Osteoblast (primary cell): ENCODE measurements at regions not wholly inside any gene's neighbourhood (a gene's known extent, or its start where the extent isn't known, plus 50 kb on each side); places are given as distances from the start of the nearest gene placed in this dataset.

ENCODE experiments used
- DNase-seq: peaks from one replicate; pipeline ENCODE4 v3.0.0; 2011; ENCODE audit warnings: low spot score, mixed read lengths; ENCODE audit not compliant: insufficient read length; ENCODE audit errors: missing footprints
- H2AFZ ChIP-seq: 2 replicates; pipeline ENCODE4 v1.6.0; 2011; ENCODE audit warnings: mild to moderate bottlenecking, low read length
- H3K27ac ChIP-seq: 2 replicates; pipeline ENCODE4 v1.5.1; 2011; ENCODE audit warnings: mild to moderate bottlenecking, low read depth, low read length, moderate library complexity
- H3K27me3 ChIP-seq: 2 replicates; pipeline ENCODE4 v1.6.0; 2012; ENCODE audit warnings: mild to moderate bottlenecking, control low read depth, inconsistent platforms, low read length, moderate library complexity; ENCODE audit not compliant: insufficient read depth
- H3K36me3 ChIP-seq: 2 replicates; pipeline ENCODE4 v1.5.1; 2011; ENCODE audit warnings: mild to moderate bottlenecking, low read length, control low read depth, moderate library complexity; ENCODE audit not compliant: insufficient read depth
- H3K4me1 ChIP-seq: 2 replicates; pipeline ENCODE4 v1.5.1; 2011; ENCODE audit warnings: mild to moderate bottlenecking, low read length, control low read depth, moderate library complexity; ENCODE audit not compliant: insufficient read depth
- H3K4me2 ChIP-seq: 2 replicates; pipeline ENCODE4 v1.6.0; 2011; ENCODE audit warnings: mild to moderate bottlenecking, low read length; ENCODE audit not compliant: insufficient read depth
- H3K4me3 ChIP-seq: fragments of 200-600 bp; sonication (generic); 3 replicates; pipeline ENCODE4 v1.5.1; 2012; ENCODE audit warnings: mild to moderate bottlenecking, low read length, inconsistent platforms; ENCODE audit not compliant: insufficient read depth
- H3K79me2 ChIP-seq: 2 replicates; pipeline ENCODE4 v1.6.0; 2012; ENCODE audit warnings: mild to moderate bottlenecking, low read length, control low read depth, inconsistent platforms; ENCODE audit not compliant: insufficient read depth
- H3K9me3 ChIP-seq: 2 replicates; pipeline ENCODE4 v1.5.1; 2011; ENCODE audit warnings: low read depth, low read length, control low read depth
- H4K20me1 ChIP-seq: 2 replicates; pipeline ENCODE4 v1.6.0; 2012; ENCODE audit warnings: mild to moderate bottlenecking, low read length, control low read depth; ENCODE audit not compliant: insufficient read depth
- TF ChIP-seq, protein P1 (sequence below): IDR thresholded peaks from 2 replicates; pipeline ENCODE4 v1.5.1; 2011; ENCODE audit warnings: mild to moderate bottlenecking, low read depth, low read length, moderate library complexity; ENCODE audit errors: extremely low read depth

DNA sequence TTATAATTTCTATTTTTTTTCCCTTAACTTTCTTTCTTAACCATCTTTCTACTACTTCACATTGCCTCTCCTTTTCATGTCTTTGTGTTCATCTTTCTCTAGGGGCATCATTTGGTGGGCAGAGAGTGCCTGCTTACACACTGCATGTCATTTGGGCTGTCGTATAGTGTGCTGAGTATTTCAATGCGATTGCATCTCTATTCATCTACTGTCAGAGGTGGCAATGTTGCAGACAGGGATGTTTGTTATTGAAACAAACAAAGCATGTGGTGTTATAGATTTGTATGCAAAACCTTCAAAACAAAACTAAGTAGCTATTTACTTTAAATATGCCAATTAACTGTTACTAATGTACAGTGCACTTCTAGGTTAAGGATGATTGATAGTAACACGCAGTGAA is 141.1 kb upstream of the MEF2C start:
- H3K9me3 ChIP-seq: no peaks in the 10 kb centered on the region
- H3K4me3 ChIP-seq: no peak overlapping the region

DNA sequence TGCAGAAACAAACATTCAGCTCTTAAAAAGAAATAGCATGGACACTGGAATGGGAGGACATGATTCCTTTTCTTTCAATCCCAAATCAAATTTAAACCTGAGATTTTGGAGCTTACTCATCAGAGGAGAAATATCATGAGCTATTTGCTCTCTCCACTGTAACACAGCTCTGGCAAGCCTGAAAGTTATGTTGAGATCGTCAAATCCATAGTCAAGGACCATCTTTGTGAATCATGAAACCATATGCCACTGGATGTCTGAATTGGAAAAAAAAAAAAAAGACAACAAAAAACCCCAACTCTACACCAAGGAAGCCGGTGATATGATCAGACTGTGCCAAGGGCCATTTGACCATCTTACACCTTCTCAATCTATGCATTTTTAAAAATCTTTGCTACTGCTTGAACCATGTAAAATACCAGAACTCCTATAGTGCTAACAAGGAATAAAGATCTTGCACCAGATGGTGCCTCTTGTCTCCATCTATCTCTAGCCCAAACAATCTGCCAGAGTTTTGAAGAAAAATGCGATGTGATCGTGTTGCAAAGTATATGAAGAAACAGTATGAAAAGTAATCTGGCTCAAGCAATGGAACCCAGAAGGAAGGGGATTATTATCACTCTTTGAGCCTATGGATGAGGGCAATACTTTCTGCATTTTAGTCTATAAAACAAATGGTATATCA is 138.1 kb upstream of the MEF2C start:
- Histone ChIP-seq H3K9me3 (no peaks in the 10 kb centered on the region), H4K20me1 (no peaks in the 10 kb centered on the region), H3K36me3 (no peaks in the 10 kb centered on the region), H3K4me2 (no peak overlapping the region), H3K4me1 (no peaks in the 10 kb centered on the region), H3K79me2 (no peaks in the 10 kb centered on the region), H2AFZ (no peak overlapping the region), H3K27me3 (no peaks in the 10 kb centered on the region), H3K27ac (no peak overlapping the region), H3K4me3 (no peak overlapping the region)
- TF ChIP-seq, protein P1, sequence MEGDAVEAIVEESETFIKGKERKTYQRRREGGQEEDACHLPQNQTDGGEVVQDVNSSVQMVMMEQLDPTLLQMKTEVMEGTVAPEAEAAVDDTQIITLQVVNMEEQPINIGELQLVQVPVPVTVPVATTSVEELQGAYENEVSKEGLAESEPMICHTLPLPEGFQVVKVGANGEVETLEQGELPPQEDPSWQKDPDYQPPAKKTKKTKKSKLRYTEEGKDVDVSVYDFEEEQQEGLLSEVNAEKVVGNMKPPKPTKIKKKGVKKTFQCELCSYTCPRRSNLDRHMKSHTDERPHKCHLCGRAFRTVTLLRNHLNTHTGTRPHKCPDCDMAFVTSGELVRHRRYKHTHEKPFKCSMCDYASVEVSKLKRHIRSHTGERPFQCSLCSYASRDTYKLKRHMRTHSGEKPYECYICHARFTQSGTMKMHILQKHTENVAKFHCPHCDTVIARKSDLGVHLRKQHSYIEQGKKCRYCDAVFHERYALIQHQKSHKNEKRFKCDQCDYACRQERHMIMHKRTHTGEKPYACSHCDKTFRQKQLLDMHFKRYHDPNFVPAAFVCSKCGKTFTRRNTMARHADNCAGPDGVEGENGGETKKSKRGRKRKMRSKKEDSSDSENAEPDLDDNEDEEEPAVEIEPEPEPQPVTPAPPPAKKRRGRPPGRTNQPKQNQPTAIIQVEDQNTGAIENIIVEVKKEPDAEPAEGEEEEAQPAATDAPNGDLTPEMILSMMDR: no peak
- DNase-seq: no peak

More for the DNA sequence above, 141.1 kb upstream of the MEF2C start:
- DNase-seq: no peak
- H3K27ac ChIP-seq: no peak overlapping the region
- H3K4me1 ChIP-seq: no peaks in the 10 kb centered on the region
- H3K4me2 ChIP-seq: no peak overlapping the region
- no peaks in the 10 kb centered on the region for H3K27me3 ChIP-seq
- H3K36me3 ChIP-seq: no peaks in the 10 kb centered on the region
- H2AFZ ChIP-seq: no peak overlapping the region
- TF ChIP-seq, protein P1: no peak
- H4K20me1 ChIP-seq: no peaks in the 10 kb centered on the region
- no peaks in the 10 kb centered on the region for H3K79me2 ChIP-seq

DNA sequence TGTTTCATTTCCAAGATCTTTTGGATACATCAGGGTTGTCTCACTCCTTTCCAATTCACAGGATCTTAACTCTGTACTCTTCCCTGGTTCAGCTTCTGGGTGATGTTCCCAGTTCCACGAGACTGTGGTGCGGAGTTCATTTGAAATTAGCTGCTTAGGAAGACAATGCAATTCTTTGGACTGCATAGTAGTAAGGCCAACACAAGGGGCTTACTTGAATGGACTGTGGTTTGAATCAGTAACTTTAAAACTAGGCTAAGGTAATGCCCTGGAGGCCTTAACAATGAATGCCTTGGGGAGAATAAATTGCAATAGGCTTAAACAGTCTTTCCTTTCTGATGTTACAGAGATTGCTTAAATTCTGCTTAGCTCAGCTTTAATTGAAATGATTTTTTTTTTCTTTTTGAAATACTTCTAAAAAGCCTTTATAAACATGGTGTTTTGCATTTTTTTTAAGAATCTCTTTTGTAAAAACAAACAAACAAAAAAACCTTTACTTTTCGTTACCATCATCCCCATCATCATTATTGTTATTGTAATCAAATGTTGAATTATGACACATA is 133.8 kb upstream of the MEF2C start:
- no peaks in the 10 kb centered on the region for H4K20me1 ChIP-seq
- H3K4me3 ChIP-seq: no peak overlapping the region
- no peak overlapping the region for H2AFZ ChIP-seq
- no peak overlapping the region for H3K27ac ChIP-seq
- DNase-seq: no peak
- TF ChIP-seq, protein P1: no peak
- no peaks in the 10 kb centered on the region for H3K4me1 ChIP-seq
- no peak overlapping the region for H3K4me2 ChIP-seq
- no peaks in the 10 kb centered on the region for H3K79me2 ChIP-seq
- no peaks in the 10 kb centered on the region for H3K27me3 ChIP-seq
- no peaks in the 10 kb centered on the region for H3K9me3 ChIP-seq
- no peaks in the 10 kb centered on the region for H3K36me3 ChIP-seq

DNA sequence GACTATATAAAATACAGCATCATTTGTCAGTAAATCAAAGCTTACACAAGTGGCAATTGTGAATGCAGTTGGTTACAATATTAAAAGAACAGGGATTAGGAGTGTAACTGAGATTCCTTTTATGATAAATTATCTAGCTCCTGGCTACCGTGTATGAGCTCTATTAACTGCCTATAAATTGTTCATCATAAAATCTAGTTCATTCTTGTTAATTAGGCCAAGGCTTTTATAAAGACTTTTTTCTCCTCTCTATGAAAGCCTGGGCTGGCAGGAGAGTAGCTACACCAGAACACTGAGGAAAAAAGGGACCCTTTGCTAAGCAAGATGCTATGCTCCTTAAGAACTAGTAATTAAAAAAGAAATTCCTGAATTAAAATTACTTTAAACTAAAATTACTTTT is 132.4 kb upstream of the MEF2C start:
- Histone ChIP-seq H3K4me3 (no peak overlapping the region), H3K79me2 (no peaks in the 10 kb centered on the region), H4K20me1 (no peaks in the 10 kb centered on the region), H3K27ac (no peak overlapping the region), H3K36me3 (no peaks in the 10 kb centered on the region), H3K27me3 (no peaks in the 10 kb centered on the region), H3K4me1 (no peaks in the 10 kb centered on the region), H3K4me2 (no peak overlapping the region), H2AFZ (no peak overlapping the region), H3K9me3 (no peaks in the 10 kb centered on the region)
- TF ChIP-seq, protein P1: no peak
- no peak for DNase-seq
